GM12891 (cell line): ENCODE measurements at regions not wholly inside any gene's neighbourhood (a gene's known extent, or its start where the extent isn't known, plus 50 kb on each side); places are given as distances from the start of the nearest gene placed in this dataset.

Source experiments
- POLR2A ChIP-seq: IDR thresholded peaks from 2 replicates; pipeline ENCODE4 v1.6.1; 2011; ENCODE audit warnings: low read depth, low read length, control low read depth
- POLR2AphosphoS5 ChIP-seq: IDR thresholded peaks from 2 replicates; pipeline ENCODE4 v1.6.1; 2011; ENCODE audit warnings: low read depth, low read length, control low read depth
- POU2F2 ChIP-seq: IDR thresholded peaks from 2 replicates; pipeline ENCODE4 v1.6.1; 2011; ENCODE audit warnings: low read depth, mild to moderate bottlenecking, control low read depth, low read length, moderate library complexity

- TF ChIP-seq POU2F2, result no peak
- no peak for TF ChIP-seq POLR2A
- TF ChIP-seq POLR2AphosphoS5, result no peak
These were observed 489.7 kb downstream of the QKI start for GRCh38 chr6:163904186-163904585.
